Panc1 (cell line): ENCODE measurements at regions not wholly inside any gene's neighbourhood (a gene's known extent, or its start where the extent isn't known, plus 50 kb on each side); places are given as distances from the start of the nearest gene placed in this dataset.

Experiments
- ATAC-seq: fragments of 200-7000 bp; cut with Tn5 transposase; 2 replicates; pipeline ENCODE4 v1.9.1; 2020; ENCODE audit warnings: mild to moderate bottlenecking, moderate library complexity
- BruUV-seq: library from RNA; stranded (reverse); fragments of 400-500 nt; replicated peaks from 2 replicates; lab custom pipeline; 2021; lab: Mats Ljungman, UMichigan
- CTCF ChIA-PET: fragments of 300-600 bp; sonication (Branson Sonifier 250); formaldehyde crosslinking; loops from one replicate; lab custom pipeline; 2022; ENCODE audit warnings: antibody characterized with exemption; lab: Charles Lee
- POLR2A ChIA-PET: fragments of 300-600 bp; sonication (Branson Sonifier 250); formaldehyde crosslinking; loops from one replicate; lab custom pipeline; 2022; ENCODE audit warnings: antibody characterized with exemption; lab: Charles Lee
- DNase-seq: peaks from one replicate; pipeline ENCODE4 v3.0.0-alpha.2; 2010; ENCODE audit warnings: low read depth, low spot score
- H3K27ac ChIP-seq: 2 replicates; pipeline ENCODE4 v1.5.1; 2011; ENCODE audit warnings: mild to moderate bottlenecking, low read length, inconsistent platforms
- H3K27me3 ChIP-seq: fragments of 200-500 bp; sonication (Bioruptor generic); 2 replicates; pipeline ENCODE4 v1.6.0; 2014; ENCODE audit warnings: low read length, inconsistent platforms; ENCODE audit not compliant: control insufficient read depth, insufficient read depth
- H3K36me3 ChIP-seq: fragments of 200-500 bp; sonication (Bioruptor generic); 2 replicates; pipeline ENCODE4 v1.5.1; 2014; ENCODE audit warnings: inconsistent platforms, mild to moderate bottlenecking, low read length, moderate library complexity; ENCODE audit not compliant: control insufficient read depth, insufficient read depth
- H3K4me1 ChIP-seq: 2 replicates; pipeline ENCODE4 v1.5.1; 2011; ENCODE audit warnings: inconsistent platforms, mild to moderate bottlenecking, low read length, moderate library complexity; ENCODE audit not compliant: control insufficient read depth, insufficient read depth
- H3K4me3 ChIP-seq, 2 experiments: 2 replicates each; pipeline ENCODE4 v1.5.1; 2011 to 2012; ENCODE audit warnings: low read depth in 2 of 2, low read length in 2 of 2, mild to moderate bottlenecking in 2 of 2, inconsistent platforms in 1 of 2, moderate library complexity in 1 of 2
- H3K9me3 ChIP-seq: fragments of 200-500 bp; sonication (Bioruptor generic); 2 replicates; pipeline ENCODE4 v1.5.1; 2014; ENCODE audit warnings: low read depth, mild to moderate bottlenecking, inconsistent platforms, low read length, moderate library complexity; ENCODE audit not compliant: control insufficient read depth, insufficient read depth
- CTCF ChIP-seq: fragments of 450-650 bp; IDR thresholded peaks from 2 replicates; pipeline ENCODE4 v1.5.1; 2017; ENCODE audit warnings: mild to moderate bottlenecking
- POLR2AphosphoS5 ChIP-seq: IDR thresholded peaks from 2 replicates; pipeline ENCODE4 v1.6.1; 2012; ENCODE audit warnings: mild to moderate bottlenecking, low read depth, low read length, moderate library complexity
- REST ChIP-seq, 2 experiments: IDR thresholded peaks; 2 replicates each; pipeline ENCODE4 v1.6.1; 2011 to 2012; ENCODE audit warnings: low read depth in 2 of 2, control low read depth in 1 of 2, low read length in 1 of 2, mild to moderate bottlenecking in 1 of 2, moderate library complexity in 1 of 2; ENCODE audit not compliant: insufficient read depth in 1 of 2
- SIN3A ChIP-seq: IDR thresholded peaks from 2 replicates; pipeline ENCODE4 v1.6.1; 2012; ENCODE audit warnings: low read depth, mild to moderate bottlenecking, low read length, moderate library complexity, borderline replicate concordance; ENCODE audit not compliant: insufficient read depth
- TCF7L2 ChIP-seq: IDR thresholded peaks from 2 replicates; pipeline ENCODE4 v1.6.1; 2011; ENCODE audit warnings: mild to moderate bottlenecking, low read depth, low read length, inconsistent platforms
- in situ Hi-C: cut with HindIII; loops from 2 replicates; pipeline ENCODE4 v1.10.0; 2016; ENCODE audit warnings: low sequenced_read_pairs, low pct_unique_long_range_greater_than_20kb
- intact Hi-C: fragments of 100-400 bp; cut with micrococcal nuclease; formaldehyde crosslinking; loops from one replicate; pipeline ENCODE4 v1.10.0; 2022; ENCODE audit not compliant: unreplicated experiment

GRCh38 chrX:143095816-143096215 lies 70.1 kb downstream of the SPANXN4 start:
- no peaks in the 10 kb centered on the region for H3K36me3 ChIP-seq
- in situ Hi-C loops (no loop called here), intact Hi-C loops (no loop called here)
- BruUV-seq = no TSS peak
- POLR2A ChIA-PET = no interaction called here
- H3K27ac ChIP-seq = no peak overlapping the region
- no peaks in the 10 kb centered on the region for H3K9me3 ChIP-seq
- CTCF ChIA-PET = no interaction called here
- ATAC-seq (no peak), DNase-seq (no peak)
- no peak overlapping the region for H3K4me3 ChIP-seq
- H3K4me1 ChIP-seq = no peaks in the 10 kb centered on the region
- H3K27me3 ChIP-seq = no peaks in the 10 kb centered on the region
- TF ChIP-seq SIN3A = no peak
- TF ChIP-seq REST (IDR thresholded peaks at IDR 0.05; ENCODE audit: insufficient read depth in 1 of 2, low read depth in 2 of 2, low read length in 1 of 2) = no peak
- TF ChIP-seq TCF7L2 = no peak
- no peak for TF ChIP-seq POLR2AphosphoS5
- TF ChIP-seq CTCF = no peak

- no peaks in the 10 kb centered on the region for H3K36me3 ChIP-seq
- H3K27ac ChIP-seq = no peak overlapping the region
- intact Hi-C loops (no loop called here), in situ Hi-C loops (no loop called here)
- BruUV-seq = no TSS peak
- POLR2A ChIA-PET = no interaction called here
- no peaks in the 10 kb centered on the region for H3K4me1 ChIP-seq
- no peak for TF ChIP-seq CTCF
- no peak for TF ChIP-seq REST (IDR thresholded peaks at IDR 0.05; ENCODE audit: insufficient read depth in 1 of 2, low read depth in 2 of 2, low read length in 1 of 2)
- no peak for TF ChIP-seq TCF7L2
- no peak for TF ChIP-seq SIN3A
- TF ChIP-seq POLR2AphosphoS5 = no peak
- CTCF ChIA-PET = no interaction called here
- H3K9me3 ChIP-seq = no peaks in the 10 kb centered on the region
- DNase-seq (no peak), ATAC-seq (no peak)
- H3K4me3 ChIP-seq = no peak overlapping the region
- no peaks in the 10 kb centered on the region for H3K27me3 ChIP-seq
Measured at GRCh38 chrX:143095321-143095720, 69.6 kb downstream of the SPANXN4 start.
